Lung (tissue), 11 donors: ENCODE measurements at regions not wholly inside any gene's neighbourhood (a gene's known extent, or its start where the extent isn't known, plus 50 kb on each side); places are given as distances from the start of the nearest gene placed in this dataset.

Experiments
- ATAC-seq: fragments of 200-7000 bp; cut with Tn5 transposase; one replicate; pipeline ENCODE4 v1.9.1; 2020; ENCODE audit warnings: moderate number of reproducible peaks; ENCODE audit not compliant: insufficient read depth, low FRiP score
- DNase-seq, 3 donors: peaks; one replicate each; pipeline ENCODE4 v3.0.0-alpha.2; 2013 to 2017
- H3K27ac ChIP-seq, 2 donors: one replicate each; pipeline ENCODE4 v1.5.1; 2013; ENCODE audit warnings: mild to moderate bottlenecking in 2 of 2, moderate library complexity in 2 of 2, control low read depth in 1 of 2, inconsistent platforms in 1 of 2, low read depth in 1 of 2, low read length in 1 of 2
- H3K27me3 ChIP-seq, 3 donors: one replicate each; pipeline ENCODE4 v1.5.1; 2013; ENCODE audit warnings: low read length in 2 of 3; ENCODE audit not compliant: control insufficient read depth in 3 of 3, insufficient read depth in 3 of 3
- H3K36me3 ChIP-seq, 4 donors: one replicate each; pipeline ENCODE4 v1.5.1; 2013; ENCODE audit warnings: low read length in 4 of 4, mild to moderate bottlenecking in 1 of 4, moderate library complexity in 1 of 4; ENCODE audit not compliant: control insufficient read depth in 4 of 4, insufficient read depth in 4 of 4
- H3K4me1 ChIP-seq, 5 donors: one replicate each; pipeline ENCODE4 v1.5.1; 2013; ENCODE audit warnings: low read length in 5 of 5, mild to moderate bottlenecking in 2 of 5, moderate library complexity in 1 of 5; ENCODE audit not compliant: control insufficient read depth in 5 of 5, insufficient read depth in 5 of 5
- H3K4me3 ChIP-seq: one replicate; pipeline ENCODE4 v1.5.1; 2013; ENCODE audit warnings: mild to moderate bottlenecking, control low read depth, moderate library complexity
- H3K9ac ChIP-seq, 2 donors: one replicate each; pipeline ENCODE4 v1.5.1; 2013; ENCODE audit warnings: low read length in 2 of 2, control low read depth in 1 of 2; ENCODE audit not compliant: insufficient read depth in 1 of 2
- H3K9me3 ChIP-seq, 4 donors: one replicate each; pipeline ENCODE4 v1.5.1; 2013; ENCODE audit warnings: low read length in 3 of 4, mild to moderate bottlenecking in 1 of 4, moderate library complexity in 1 of 4; ENCODE audit not compliant: control insufficient read depth in 4 of 4, insufficient read depth in 3 of 4
- CTCF ChIP-seq: IDR thresholded peaks from 2 replicates; pipeline ENCODE4 v1.5.1; 2012; ENCODE audit warnings: mild to moderate bottlenecking; ENCODE audit errors: control extremely low read depth, extremely low read depth
- WGBS, 2 donors: extraction: QIAGEN DNeasy Blood & Tissue Kit; methylation state at CpG; one replicate each; pipeline ENCODE4 v1.1.7; 2013; 5-methylcytosine and 5-hydroxymethylcytosine counted together
- donor health status: control.
- donor health status: control.
- donor health status: Bipolar disorder and iron deficiency.
- donor health status: healthy.
- donor health status: DM: yes; HTN: yes; CAD: no.

GRCh38 chr7:32275216-32276009, 205.2 kb upstream of the PDE1C start:
- Histone ChIP-seq H3K9me3 (no peaks in the 10 kb centered on the region), H3K4me3 (no peak overlapping the region), H3K4me1 (no peaks in the 10 kb centered on the region), H3K36me3 (no peaks in the 10 kb centered on the region), H3K27me3 (peaks cover 0 to 2% (median 0%) of the 10 kb centered on the region in 3 donors), H3K9ac (no peak overlapping the region), H3K27ac (no peak overlapping the region)
- TF ChIP-seq CTCF = no peak
- WGBS, 2 donors = 37 to 43% methylated on average over 3 of the region's 3 CpGs
- no peak for ATAC-seq
- DNase-seq = no peak

GRCh38 chr7:32273297-32273696, 203.1 kb upstream of the PDE1C start:
- Histone ChIP-seq H3K36me3 (no peaks in the 10 kb centered on the region), H3K9ac (no peak overlapping the region), H3K4me1 (no peaks in the 10 kb centered on the region), H3K27me3 (peaks cover 0 to 2% (median 0%) of the 10 kb centered on the region in 3 donors), H3K27ac (no peak overlapping the region), H3K9me3 (no peaks in the 10 kb centered on the region), H3K4me3 (no peak overlapping the region)
- TF ChIP-seq CTCF = no peak
- no peak for DNase-seq
- no peak for ATAC-seq
- 91 to 100% methylated on average over 1 of the region's 1 CpG for WGBS, 2 donors

GRCh38 chr7:32266932-32267475, 196.8 kb upstream of the PDE1C start:
- Histone ChIP-seq H3K9me3 (no peaks in the 10 kb centered on the region), H3K36me3 (no peaks in the 10 kb centered on the region), H3K4me3 (no peak overlapping the region), H3K27me3 (no peaks in the 10 kb centered on the region), H3K9ac (no peak overlapping the region), H3K27ac (no peak overlapping the region), H3K4me1 (peaks cover 0 to 7% (median 0%) of the 10 kb centered on the region in 5 donors)
- 69 to 82% methylated on average over 16 of the region's 16 CpGs for WGBS, 2 donors
- TF ChIP-seq CTCF = no peak
- ATAC-seq = no peak
- DNase-seq = no peak
